ENCODE measurements at regions not wholly inside any gene's neighbourhood (a gene's known extent, or its start where the extent isn't known, plus 50 kb on each side); places are given as distances from the start of the nearest gene placed in this dataset.

- DNase-seq (ENCODE audit: low spot score) = no peak
- H3K27me3 ChIP-seq (ENCODE audit: control insufficient read depth in 4 of 4, insufficient read depth in 4 of 4, low read length in 3 of 4) = no peaks in the 10 kb centered on the region
- no peaks in the 10 kb centered on the region for H3K36me3 ChIP-seq (ENCODE audit: control insufficient read depth in 4 of 4, insufficient read depth in 3 of 4, low read depth in 1 of 4, low read length in 3 of 4)
- no peak overlapping the region for H3K9ac ChIP-seq (ENCODE audit: low read depth in 1 of 2, low read length in 2 of 2)
- no peaks in the 10 kb centered on the region for H3K9me3 ChIP-seq (ENCODE audit: control insufficient read depth in 4 of 4, low read length in 3 of 4)
- WGBS = 53% methylated on average over 1 of the region's 1 CpG
- no peak overlapping the region for H3K4me3 ChIP-seq (ENCODE audit: low read depth in 1 of 3, low read length in 3 of 3)
- H3K27ac ChIP-seq (ENCODE audit: low read depth in 1 of 2, low read length in 2 of 2) = no peak overlapping the region
- no peak for TF ChIP-seq EGR1 (IDR thresholded peaks at IDR 0.05; ENCODE audit: low read depth in 2 of 2)
- no peak for TF ChIP-seq JUND (IDR thresholded peaks at IDR 0.05)
- TF ChIP-seq HNF4A (conservative IDR thresholded peaks at IDR 0.05) = no peak
- no peak for TF ChIP-seq GABPA (IDR thresholded peaks at IDR 0.05 in 1 of 2, conservative IDR thresholded peaks at IDR 0.05 in 1 of 2)
- H3K4me1 ChIP-seq (ENCODE audit: control insufficient read depth in 4 of 4, insufficient read depth in 4 of 4, low read length in 3 of 4) = no peaks in the 10 kb centered on the region
These were observed 481.7 kb upstream of the PAPPA start for GRCh38 chr9:115671963-115672305.

GRCh38 chr9:115672477-115673316 lies 480.9 kb upstream of the PAPPA start:
- H3K9me3 ChIP-seq (ENCODE audit: control insufficient read depth in 4 of 4, low read length in 3 of 4) = no peaks in the 10 kb centered on the region
- no peaks in the 10 kb centered on the region for H3K36me3 ChIP-seq (ENCODE audit: control insufficient read depth in 4 of 4, insufficient read depth in 3 of 4, low read depth in 1 of 4, low read length in 3 of 4)
- no peak overlapping the region for H3K4me3 ChIP-seq (ENCODE audit: low read depth in 1 of 3, low read length in 3 of 3)
- no peak for TF ChIP-seq ZBTB33 (IDR thresholded peaks at IDR 0.05)
- no peak for TF ChIP-seq JUND (IDR thresholded peaks at IDR 0.05)
- DNase-seq (ENCODE audit: low spot score) = no peak
- H3K9ac ChIP-seq (ENCODE audit: low read depth in 1 of 2, low read length in 2 of 2) = no peak overlapping the region
- no peak overlapping the region for H3K27ac ChIP-seq (ENCODE audit: low read depth in 1 of 2, low read length in 2 of 2)
- WGBS = 59% methylated on average over 7 of the region's 7 CpGs
- no peaks in the 10 kb centered on the region for H3K4me1 ChIP-seq (ENCODE audit: control insufficient read depth in 4 of 4, insufficient read depth in 4 of 4, low read length in 3 of 4)
- H3K27me3 ChIP-seq (ENCODE audit: control insufficient read depth in 4 of 4, insufficient read depth in 4 of 4, low read length in 3 of 4) = no peaks in the 10 kb centered on the region

GRCh38 chr9:115673599-115673998 lies 480.0 kb upstream of the PAPPA start:
- 84% methylated on average over 3 of the region's 3 CpGs for WGBS
- Histone ChIP-seq H3K27ac (ENCODE audit: low read depth in 1 of 2, low read length in 2 of 2) (no peak overlapping the region), H3K27me3 (ENCODE audit: control insufficient read depth in 4 of 4, insufficient read depth in 4 of 4, low read length in 3 of 4) (no peaks in the 10 kb centered on the region)

More at GRCh38 chr9:115673599-115673998, 480.0 kb upstream of the PAPPA start:
- Histone ChIP-seq H3K36me3 (ENCODE audit: control insufficient read depth in 4 of 4, insufficient read depth in 3 of 4, low read depth in 1 of 4, low read length in 3 of 4) (no peaks in the 10 kb centered on the region), H3K9ac (ENCODE audit: low read depth in 1 of 2, low read length in 2 of 2) (no peak overlapping the region), H3K4me3 (ENCODE audit: low read depth in 1 of 3, low read length in 3 of 3) (no peak overlapping the region), H3K9me3 (ENCODE audit: control insufficient read depth in 4 of 4, low read length in 3 of 4) (no peaks in the 10 kb centered on the region), H3K4me1 (ENCODE audit: control insufficient read depth in 4 of 4, insufficient read depth in 4 of 4, low read length in 3 of 4) (no peaks in the 10 kb centered on the region)
- TF ChIP-seq CTCF (IDR thresholded peaks at IDR 0.05; ENCODE audit: low read depth, low read length, missing input control) (no peak), TAF1 (conservative IDR thresholded peaks at IDR 0.05) (no peak), REST (IDR thresholded peaks at IDR 0.05) (no peak), RXRA (IDR thresholded peaks at IDR 0.05) (no peak), GABPA (IDR thresholded peaks at IDR 0.05 in 1 of 2, conservative IDR thresholded peaks at IDR 0.05 in 1 of 2) (no peak), FOXA2 (IDR thresholded peaks at IDR 0.05) (no peak), ATF3 (IDR thresholded peaks at IDR 0.05) (no peak)
- no peak for DNase-seq (ENCODE audit: low spot score)

Data from liver (tissue), 8 donors.